B cell (primary cell): ENCODE measurements at regions not wholly inside any gene's neighbourhood (a gene's known extent, or its start where the extent isn't known, plus 50 kb on each side); places are given as distances from the start of the nearest gene placed in this dataset.

ENCODE experiments used
- EZH2 ChIP-seq: IDR thresholded peaks from 2 replicates; pipeline ENCODE4 v1.6.1; 2012; ENCODE audit warnings: borderline replicate concordance, low read depth, mild to moderate bottlenecking, moderate library complexity, low read length; ENCODE audit not compliant: insufficient read depth, poor library complexity, severe bottlenecking
- TF ChIP-seq, protein P1 (sequence below): fragments of 200-600 bp; IDR thresholded peaks from one replicate; pipeline ENCODE4 v1.8.0; 2022; ENCODE audit warnings: antibody characterized with exemption, mild to moderate bottlenecking

- TF ChIP-seq, protein P1, sequence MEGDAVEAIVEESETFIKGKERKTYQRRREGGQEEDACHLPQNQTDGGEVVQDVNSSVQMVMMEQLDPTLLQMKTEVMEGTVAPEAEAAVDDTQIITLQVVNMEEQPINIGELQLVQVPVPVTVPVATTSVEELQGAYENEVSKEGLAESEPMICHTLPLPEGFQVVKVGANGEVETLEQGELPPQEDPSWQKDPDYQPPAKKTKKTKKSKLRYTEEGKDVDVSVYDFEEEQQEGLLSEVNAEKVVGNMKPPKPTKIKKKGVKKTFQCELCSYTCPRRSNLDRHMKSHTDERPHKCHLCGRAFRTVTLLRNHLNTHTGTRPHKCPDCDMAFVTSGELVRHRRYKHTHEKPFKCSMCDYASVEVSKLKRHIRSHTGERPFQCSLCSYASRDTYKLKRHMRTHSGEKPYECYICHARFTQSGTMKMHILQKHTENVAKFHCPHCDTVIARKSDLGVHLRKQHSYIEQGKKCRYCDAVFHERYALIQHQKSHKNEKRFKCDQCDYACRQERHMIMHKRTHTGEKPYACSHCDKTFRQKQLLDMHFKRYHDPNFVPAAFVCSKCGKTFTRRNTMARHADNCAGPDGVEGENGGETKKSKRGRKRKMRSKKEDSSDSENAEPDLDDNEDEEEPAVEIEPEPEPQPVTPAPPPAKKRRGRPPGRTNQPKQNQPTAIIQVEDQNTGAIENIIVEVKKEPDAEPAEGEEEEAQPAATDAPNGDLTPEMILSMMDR, result no peak
- no peak for TF ChIP-seq EZH2
These were observed 116.0 kb downstream of the TEX29 start for GRCh38 chr13:111436446-111436845.
